ENCODE measurements at regions not wholly inside any gene's neighbourhood (a gene's known extent, or its start where the extent isn't known, plus 50 kb on each side); places are given as distances from the start of the nearest gene placed in this dataset.

- Histone ChIP-seq H3K4ac (ENCODE audit: low read depth in 1 of 2, low read length in 2 of 2) (no peak overlapping the region), H3K23ac (ENCODE audit: low read length in 2 of 2) (no peak overlapping the region), H4K8ac (ENCODE audit: low read length) (no peak overlapping the region), H3K36me3 (ENCODE audit: control insufficient read depth in 1 of 2, insufficient read depth in 2 of 2, low read depth in 1 of 2, low read length in 2 of 2) (peaks cover 2 to 8% of the 10 kb centered on the region in 2 experiments), H2BK120ac (ENCODE audit: low read depth, low read length) (no peak overlapping the region), H3K18ac (ENCODE audit: low read depth in 1 of 2, low read length in 2 of 2) (no peak overlapping the region), H3K27ac (ENCODE audit: low read length, poor library complexity, severe bottlenecking) (no peak overlapping the region), H2AFZ (ENCODE audit: low read depth, low read length) (no peak overlapping the region), H3K9ac (ENCODE audit: low read length) (no peak overlapping the region), H3K27me3 (ENCODE audit: control insufficient read depth in 1 of 2, insufficient read depth in 1 of 2, low read length in 2 of 2) (no peaks in the 10 kb centered on the region), H3K4me2 (ENCODE audit: low read length, poor library complexity, severe bottlenecking) (no peak overlapping the region), H3K14ac (ENCODE audit: low read length in 2 of 2) (no peak overlapping the region), H3K4me1 (ENCODE audit: control insufficient read depth, insufficient read depth, low read depth, low read length) (no peaks in the 10 kb centered on the region), H2AK5ac (ENCODE audit: low read length, severe bottlenecking) (no peak overlapping the region), H4K91ac (ENCODE audit: low read length) (no peak overlapping the region), H3K79me1 (replicated peaks; ENCODE audit: low read length, poor library complexity, severe bottlenecking) (no peaks in the 10 kb centered on the region), H3K4me3 (ENCODE audit: insufficient read depth in 1 of 2, low read depth in 1 of 2, low read length in 2 of 2) (no peak overlapping the region), H2BK15ac (ENCODE audit: low read depth, poor library complexity, severe bottlenecking) (no peak overlapping the region), H2BK12ac (ENCODE audit: low read length in 2 of 2) (no peak overlapping the region), H2BK5ac (ENCODE audit: low read depth, low read length, poor library complexity, severe bottlenecking) (no peak overlapping the region), H3K9me3 (ENCODE audit: control insufficient read depth, low read length) (no peaks in the 10 kb centered on the region)
- WGBS: 94% methylated on average over 1 of the region's 1 CpG
- no peak for DNase-seq
Observed at GRCh38 chr14:71704210-71704609, 228.0 kb upstream of the RGS6 start.

GRCh38 chr14:71705460-71705859, 226.8 kb upstream of the RGS6 start:
- Histone ChIP-seq H3K27me3 (ENCODE audit: control insufficient read depth in 1 of 2, insufficient read depth in 1 of 2, low read length in 2 of 2) (no peaks in the 10 kb centered on the region), H3K4me2 (ENCODE audit: low read length, poor library complexity, severe bottlenecking) (no peak overlapping the region), H3K4ac (ENCODE audit: low read depth in 1 of 2, low read length in 2 of 2) (no peak overlapping the region), H3K79me1 (replicated peaks; ENCODE audit: low read length, poor library complexity, severe bottlenecking) (no peaks in the 10 kb centered on the region), H2AK5ac (ENCODE audit: low read length, severe bottlenecking) (no peak overlapping the region), H4K91ac (ENCODE audit: low read length) (no peak overlapping the region), H4K8ac (ENCODE audit: low read length) (no peak overlapping the region), H2BK12ac (ENCODE audit: low read length in 2 of 2) (no peak overlapping the region), H2BK15ac (ENCODE audit: low read depth, poor library complexity, severe bottlenecking) (no peak overlapping the region), H3K18ac (ENCODE audit: low read depth in 1 of 2, low read length in 2 of 2) (no peak overlapping the region), H2AFZ (ENCODE audit: low read depth, low read length) (no peak overlapping the region), H3K14ac (ENCODE audit: low read length in 2 of 2) (no peak overlapping the region), H3K4me3 (ENCODE audit: insufficient read depth in 1 of 2, low read depth in 1 of 2, low read length in 2 of 2) (no peak overlapping the region), H3K23ac (ENCODE audit: low read length in 2 of 2) (no peak overlapping the region), H3K9me3 (ENCODE audit: control insufficient read depth, low read length) (no peaks in the 10 kb centered on the region), H2BK120ac (ENCODE audit: low read depth, low read length) (no peak overlapping the region), H3K9ac (ENCODE audit: low read length) (no peak overlapping the region), H3K27ac (ENCODE audit: low read length, poor library complexity, severe bottlenecking) (no peak overlapping the region), H2BK5ac (ENCODE audit: low read depth, low read length, poor library complexity, severe bottlenecking) (no peak overlapping the region), H3K4me1 (ENCODE audit: control insufficient read depth, insufficient read depth, low read depth, low read length) (no peaks in the 10 kb centered on the region), H3K36me3 (ENCODE audit: control insufficient read depth in 1 of 2, insufficient read depth in 2 of 2, low read depth in 1 of 2, low read length in 2 of 2) (peaks cover 5 to 13% of the 10 kb centered on the region in 2 experiments)
- no peak for DNase-seq
- 81% methylated on average over 3 of the region's 4 CpGs for WGBS

DNA sequence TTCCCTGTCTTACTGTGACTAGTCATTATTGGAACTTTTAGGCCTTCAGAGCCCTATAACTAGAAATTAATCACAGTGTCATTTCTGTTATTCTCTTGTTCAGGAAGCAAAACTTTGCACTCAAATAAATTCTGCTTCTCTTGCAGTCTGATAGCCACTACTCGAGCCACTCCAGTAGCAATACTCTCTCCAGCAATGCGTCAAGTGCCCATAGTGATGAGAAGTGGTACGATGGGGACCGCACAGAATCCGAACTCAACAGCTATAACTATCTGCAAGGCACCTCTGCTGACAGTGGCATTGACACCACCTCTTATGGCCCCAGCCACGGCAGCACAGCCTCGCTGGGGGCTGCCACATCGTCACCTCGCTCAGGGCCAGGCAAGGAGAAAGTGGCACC, 223.2 kb upstream of the RGS6 start:
- H2BK15ac ChIP-seq (ENCODE audit: low read depth, poor library complexity, severe bottlenecking): no peak overlapping the region
- H2BK120ac ChIP-seq (ENCODE audit: low read depth, low read length): no peak overlapping the region
- H3K27ac ChIP-seq (ENCODE audit: low read length, poor library complexity, severe bottlenecking): no peak overlapping the region
- no peak overlapping the region for H2AFZ ChIP-seq (ENCODE audit: low read depth, low read length)
- no peak overlapping the region for H4K91ac ChIP-seq (ENCODE audit: low read length)
- H3K14ac ChIP-seq (ENCODE audit: low read length in 2 of 2): no peak overlapping the region
- no peak overlapping the region for H3K9ac ChIP-seq (ENCODE audit: low read length)
- H3K79me1 ChIP-seq (replicated peaks; ENCODE audit: low read length, poor library complexity, severe bottlenecking): peaks cover 2% of the 10 kb centered on the region
- no peak overlapping the region for H2BK5ac ChIP-seq (ENCODE audit: low read depth, low read length, poor library complexity, severe bottlenecking)
- H3K4ac ChIP-seq (ENCODE audit: low read depth in 1 of 2, low read length in 2 of 2): no peak overlapping the region
- no peaks in the 10 kb centered on the region for H3K9me3 ChIP-seq (ENCODE audit: control insufficient read depth, low read length)
- no peak overlapping the region for H3K4me3 ChIP-seq (ENCODE audit: insufficient read depth in 1 of 2, low read depth in 1 of 2, low read length in 2 of 2)
- no peak overlapping the region for H3K18ac ChIP-seq (ENCODE audit: low read depth in 1 of 2, low read length in 2 of 2)
- DNase-seq: no peak
- H4K8ac ChIP-seq (ENCODE audit: low read length): no peak overlapping the region
- no peak overlapping the region for H2AK5ac ChIP-seq (ENCODE audit: low read length, severe bottlenecking)
- no peak overlapping the region for H2BK12ac ChIP-seq (ENCODE audit: low read length in 2 of 2)
- 98% methylated on average over 9 of the region's 9 CpGs for WGBS
- H3K4me1 ChIP-seq (ENCODE audit: control insufficient read depth, insufficient read depth, low read depth, low read length): peaks cover 1% of the 10 kb centered on the region
- H3K27me3 ChIP-seq (ENCODE audit: control insufficient read depth in 1 of 2, insufficient read depth in 1 of 2, low read length in 2 of 2): no peaks in the 10 kb centered on the region
- H3K36me3 ChIP-seq (ENCODE audit: control insufficient read depth in 1 of 2, insufficient read depth in 2 of 2, low read depth in 1 of 2, low read length in 2 of 2): peaks cover 5 to 13% of the 10 kb centered on the region in 2 experiments
- no peak overlapping the region for H3K23ac ChIP-seq (ENCODE audit: low read length in 2 of 2)
- no peak overlapping the region for H3K4me2 ChIP-seq (ENCODE audit: low read length, poor library complexity, severe bottlenecking)

DNA sequence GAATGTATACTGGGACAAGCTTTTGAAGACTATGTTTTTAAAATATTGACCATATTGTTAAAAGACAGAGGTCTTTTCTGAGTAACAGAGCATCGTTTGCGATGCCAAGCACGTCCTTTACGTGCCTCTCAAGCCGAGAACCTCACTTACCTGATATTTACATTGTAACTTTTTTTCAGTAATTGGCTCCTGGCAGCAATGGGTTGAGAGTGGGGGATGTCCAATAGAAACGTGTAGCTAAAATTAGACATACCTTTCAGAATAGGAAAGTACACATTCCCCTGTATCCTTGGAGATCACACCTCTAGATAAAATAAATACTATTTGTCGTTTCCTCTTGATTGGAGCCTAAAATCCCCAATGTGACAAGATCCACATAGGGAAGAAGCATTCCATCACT, 222.2 kb upstream of the RGS6 start:
- Histone ChIP-seq H3K9me3 (ENCODE audit: control insufficient read depth, low read length) (no peaks in the 10 kb centered on the region), H3K14ac (ENCODE audit: low read length in 2 of 2) (no peak overlapping the region), H3K4ac (ENCODE audit: low read depth in 1 of 2, low read length in 2 of 2) (no peak overlapping the region), H2BK120ac (ENCODE audit: low read depth, low read length) (no peak overlapping the region), H2BK5ac (ENCODE audit: low read depth, low read length, poor library complexity, severe bottlenecking) (no peak overlapping the region), H3K9ac (ENCODE audit: low read length) (no peak overlapping the region), H3K4me3 (ENCODE audit: insufficient read depth in 1 of 2, low read depth in 1 of 2, low read length in 2 of 2) (no peak overlapping the region), H3K18ac (ENCODE audit: low read depth in 1 of 2, low read length in 2 of 2) (no peak overlapping the region), H4K8ac (ENCODE audit: low read length) (no peak overlapping the region), H3K4me1 (ENCODE audit: control insufficient read depth, insufficient read depth, low read depth, low read length) (peaks cover 1% of the 10 kb centered on the region), H3K79me1 (replicated peaks; ENCODE audit: low read length, poor library complexity, severe bottlenecking) (peaks cover 2% of the 10 kb centered on the region), H3K23ac (ENCODE audit: low read length in 2 of 2) (no peak overlapping the region), H3K27ac (ENCODE audit: low read length, poor library complexity, severe bottlenecking) (no peak overlapping the region), H3K36me3 (ENCODE audit: control insufficient read depth in 1 of 2, insufficient read depth in 2 of 2, low read depth in 1 of 2, low read length in 2 of 2) (peaks cover 5 to 13% of the 10 kb centered on the region in 2 experiments), H2BK15ac (ENCODE audit: low read depth, poor library complexity, severe bottlenecking) (no peak overlapping the region), H2AFZ (ENCODE audit: low read depth, low read length) (no peak overlapping the region), H2AK5ac (ENCODE audit: low read length, severe bottlenecking) (no peak overlapping the region), H3K4me2 (ENCODE audit: low read length, poor library complexity, severe bottlenecking) (no peak overlapping the region), H3K27me3 (ENCODE audit: control insufficient read depth in 1 of 2, insufficient read depth in 1 of 2, low read length in 2 of 2) (no peaks in the 10 kb centered on the region), H4K91ac (ENCODE audit: low read length) (no peak overlapping the region), H2BK12ac (ENCODE audit: low read length in 2 of 2) (no peak overlapping the region)
- 85% methylated on average over 3 of the region's 7 CpGs for WGBS
- DNase-seq: no peak

Data from mesenchymal stem cell (in vitro differentiated cells and primary cell).